Activated CD4-positive, alpha-beta T cell treated with anti-CD3 and anti-CD28 coated beads for 1 hour (primary cell): ENCODE measurements at regions not wholly inside any gene's neighbourhood (a gene's known extent, or its start where the extent isn't known, plus 50 kb on each side); places are given as distances from the start of the nearest gene placed in this dataset.

Experiments
- DNase-seq: peaks from one replicate; pipeline ENCODE4 v3.0.0-alpha.2; 2020

- no peak for DNase-seq
These were observed 383.9 kb downstream of the TLR4 start for GRCh38 chr9:118088090-118088489.

DNA sequence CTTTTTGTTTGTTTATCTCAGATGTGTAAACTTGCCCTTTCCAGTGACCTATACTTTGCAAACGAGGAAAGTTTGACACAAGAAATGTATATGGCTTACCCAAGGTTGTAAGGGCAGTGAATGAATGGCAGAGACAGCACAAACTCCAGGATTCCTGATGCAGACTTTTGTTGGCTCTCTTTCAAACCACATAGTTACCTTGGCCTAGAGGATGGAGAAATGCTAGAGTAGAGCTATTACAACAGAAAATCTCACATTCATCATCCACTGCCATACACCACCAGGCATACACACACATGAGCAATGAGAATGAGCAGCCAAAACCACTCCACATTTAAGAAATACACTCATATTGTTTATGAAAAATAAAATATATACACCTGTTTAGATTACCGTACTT is 387.0 kb downstream of the TLR4 start:
- no peak for DNase-seq

DNA sequence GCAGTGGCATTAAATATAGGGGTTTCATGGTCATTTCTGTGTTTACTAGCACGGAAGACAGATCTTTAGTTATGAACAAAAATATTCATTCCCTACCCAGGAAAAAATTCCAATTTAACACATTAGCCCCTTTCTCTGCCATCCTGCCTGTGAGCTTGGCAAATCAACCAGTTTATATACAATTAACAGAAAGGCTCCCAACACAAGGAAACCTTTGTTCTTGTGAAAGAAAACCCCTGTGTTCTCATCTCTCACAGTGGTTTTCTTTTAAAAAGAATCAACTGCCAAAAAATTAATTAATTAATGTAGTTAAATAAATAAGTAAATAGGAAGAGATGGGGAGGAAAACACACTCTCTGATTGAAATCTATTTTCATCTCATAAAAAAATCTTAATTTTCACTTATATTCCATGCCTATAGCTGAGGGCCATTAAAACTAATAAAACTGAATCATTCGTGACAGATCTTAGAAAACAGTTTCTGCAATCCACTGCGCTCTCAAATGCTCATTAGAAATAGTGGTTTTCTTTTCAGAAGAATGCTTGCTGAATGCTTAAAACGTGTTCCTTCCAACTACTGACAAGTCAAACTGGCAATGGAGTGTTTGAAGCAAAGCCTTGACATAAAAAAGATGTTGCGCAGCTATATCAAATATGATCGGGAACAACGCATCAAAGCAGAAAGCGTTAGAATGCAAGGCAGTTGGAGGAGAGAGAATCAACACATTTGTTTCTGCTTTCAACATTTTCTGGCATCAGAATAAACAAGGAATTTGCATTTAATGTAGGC is 387.7 kb downstream of the TLR4 start:
- no peak for DNase-seq

GRCh38 chr9:118094387-118094786 is 390.2 kb downstream of the TLR4 start:
- no peak for DNase-seq

DNA sequence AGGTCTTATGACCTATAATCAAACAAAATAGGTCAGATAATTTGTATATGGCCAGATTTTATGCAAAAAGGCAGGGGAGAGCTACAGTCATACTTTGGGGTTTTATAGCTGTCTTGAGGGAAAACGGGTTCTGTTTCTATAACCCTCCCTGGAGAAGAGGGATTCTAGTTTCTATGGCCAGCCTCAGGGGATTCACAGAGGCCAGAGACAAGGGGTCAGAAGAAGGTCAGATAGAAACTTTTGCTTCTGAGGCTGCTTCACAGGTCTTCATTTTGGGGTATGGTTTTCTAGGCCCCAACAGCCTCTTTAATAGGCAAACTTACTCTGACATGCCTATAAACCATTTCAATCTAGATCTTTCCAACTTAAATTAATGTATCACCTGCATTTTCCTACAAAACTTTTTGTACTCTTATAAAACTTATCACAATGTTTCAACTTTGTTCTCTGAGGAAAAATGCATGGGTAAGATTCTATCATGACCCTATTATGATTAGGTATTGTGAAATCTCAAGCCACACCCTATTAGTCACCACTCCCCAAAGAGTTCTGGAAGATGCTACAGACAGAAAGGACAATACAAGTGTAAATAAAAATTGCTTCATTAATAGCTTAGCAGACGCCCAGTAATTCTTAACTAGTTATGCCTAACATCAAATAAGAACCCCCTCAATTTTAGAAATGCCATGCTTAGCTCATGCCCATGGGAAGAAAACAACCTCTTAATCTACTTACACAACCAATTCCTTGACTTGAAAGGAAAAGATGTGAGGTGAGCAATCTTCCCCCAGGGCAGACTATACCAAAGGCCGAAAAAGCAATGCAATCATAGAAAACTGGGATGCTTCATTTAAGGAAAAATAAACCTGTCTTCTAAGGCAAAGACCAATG is 396.6 kb downstream of the TLR4 start:
- no peak for DNase-seq

GRCh38 chr9:118104363-118104762 is 400.2 kb downstream of the TLR4 start:
- DNase-seq = no peak

- no peak for DNase-seq
These were observed 404.8 kb downstream of the TLR4 start for GRCh38 chr9:118108971-118109370.

DNA sequence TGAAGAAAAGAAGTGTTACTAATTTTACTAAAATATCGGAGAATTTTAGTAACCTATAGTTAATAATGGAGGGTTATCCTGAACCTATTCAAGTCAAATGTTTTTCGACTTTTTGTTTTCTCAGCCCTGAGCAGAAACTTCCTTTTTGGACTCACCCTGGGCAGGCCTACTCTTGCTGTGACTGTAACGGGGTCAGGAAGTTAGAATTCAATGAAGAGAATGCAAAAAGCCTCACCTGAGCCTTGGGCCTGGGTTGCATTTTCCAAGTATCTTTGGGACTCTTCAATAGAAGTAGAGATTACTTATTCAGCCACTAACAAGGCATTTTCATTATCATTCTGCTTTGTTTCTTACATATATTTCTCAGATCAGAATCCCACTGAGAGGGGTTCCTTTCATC is 405.3 kb downstream of the TLR4 start:
- DNase-seq = no peak

- no peak for DNase-seq
These were observed 417.2 kb downstream of the TLR4 start for GRCh38 chr9:118121361-118121760.

DNA sequence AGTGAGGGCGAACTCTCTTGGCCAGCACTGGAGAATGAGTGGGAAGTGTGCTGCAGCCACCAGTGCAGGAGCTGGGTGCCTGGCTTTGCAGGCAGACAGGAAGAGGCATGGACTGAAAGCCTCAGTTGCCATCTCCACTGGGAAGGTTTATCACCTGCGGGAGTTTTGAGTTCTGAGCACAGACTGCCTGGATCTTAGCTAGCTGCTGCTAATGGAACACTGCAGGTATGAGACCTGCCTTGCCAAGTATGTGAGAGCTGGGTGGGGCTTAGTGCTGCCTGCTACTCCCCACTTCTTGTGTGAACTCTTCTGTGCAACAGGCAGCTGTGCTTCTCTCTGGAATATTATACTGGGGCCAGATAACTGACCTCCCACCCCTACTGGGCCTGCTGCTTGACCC is 424.1 kb downstream of the TLR4 start:
- DNase-seq = no peak

GRCh38 chr9:118129541-118129940 is 425.3 kb downstream of the TLR4 start:
- no peak for DNase-seq

GRCh38 chr9:118148990-118149389 is 444.8 kb downstream of the TLR4 start:
- DNase-seq = no peak

DNA sequence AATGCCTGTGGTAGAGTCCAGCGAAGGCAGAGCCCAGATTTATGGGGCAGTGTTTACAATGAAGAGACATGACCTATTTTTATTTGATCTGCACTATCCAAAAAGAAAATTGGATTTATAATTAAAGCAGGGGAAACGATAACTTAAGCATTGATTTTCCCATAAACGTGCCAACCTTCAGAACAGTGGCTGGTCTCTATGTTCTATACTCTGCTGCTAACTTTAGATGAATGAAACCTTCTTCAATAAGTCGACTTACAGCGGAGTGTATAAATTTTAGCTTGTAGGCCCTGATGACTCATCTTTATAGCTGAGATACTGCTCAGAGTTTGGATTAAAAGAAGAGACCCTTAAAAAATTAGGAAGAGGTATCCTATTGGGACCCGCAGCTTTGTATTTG is 452.6 kb downstream of the TLR4 start:
- no peak for DNase-seq

DNA sequence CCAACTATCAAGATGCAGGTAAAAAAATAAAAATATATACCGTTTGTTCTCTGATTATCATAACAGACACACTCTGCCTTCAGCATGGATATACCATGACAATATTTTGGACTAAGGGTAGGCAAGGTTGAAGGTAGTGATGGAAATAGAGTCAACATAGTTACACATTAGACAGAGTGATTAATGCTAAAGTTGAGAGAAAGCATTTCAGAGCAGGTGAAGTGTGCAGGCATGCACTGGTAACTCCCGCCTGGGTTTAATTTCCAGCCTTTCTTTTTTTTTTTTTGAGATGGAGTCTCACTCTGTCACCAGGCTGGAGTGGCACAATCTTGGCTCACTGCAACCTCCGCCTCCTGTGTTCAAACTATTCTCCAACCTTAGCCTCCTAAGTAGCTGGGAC is 458.5 kb downstream of the TLR4 start:
- DNase-seq = no peak

DNA sequence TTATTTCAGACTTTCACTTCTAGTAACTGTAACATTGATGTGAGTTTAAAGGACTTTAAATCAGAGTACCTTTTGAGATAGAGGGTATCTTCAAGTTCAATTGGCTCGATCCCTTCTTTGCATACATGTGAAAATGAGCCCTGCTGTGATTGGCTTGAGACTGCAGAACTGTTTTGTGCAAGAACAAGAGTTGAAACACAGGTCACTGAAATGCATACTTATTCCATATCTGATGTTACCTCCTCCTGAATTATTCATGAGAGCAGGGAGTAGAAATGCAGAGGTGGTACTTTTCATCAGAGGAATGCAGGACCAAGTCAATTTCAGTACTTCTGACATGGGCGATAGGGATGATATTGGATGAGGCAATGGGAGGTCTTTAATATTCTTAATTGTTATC is 459.5 kb downstream of the TLR4 start:
- no peak for DNase-seq

GRCh38 chr9:118165451-118165850 is 461.2 kb downstream of the TLR4 start:
- DNase-seq = no peak

DNA sequence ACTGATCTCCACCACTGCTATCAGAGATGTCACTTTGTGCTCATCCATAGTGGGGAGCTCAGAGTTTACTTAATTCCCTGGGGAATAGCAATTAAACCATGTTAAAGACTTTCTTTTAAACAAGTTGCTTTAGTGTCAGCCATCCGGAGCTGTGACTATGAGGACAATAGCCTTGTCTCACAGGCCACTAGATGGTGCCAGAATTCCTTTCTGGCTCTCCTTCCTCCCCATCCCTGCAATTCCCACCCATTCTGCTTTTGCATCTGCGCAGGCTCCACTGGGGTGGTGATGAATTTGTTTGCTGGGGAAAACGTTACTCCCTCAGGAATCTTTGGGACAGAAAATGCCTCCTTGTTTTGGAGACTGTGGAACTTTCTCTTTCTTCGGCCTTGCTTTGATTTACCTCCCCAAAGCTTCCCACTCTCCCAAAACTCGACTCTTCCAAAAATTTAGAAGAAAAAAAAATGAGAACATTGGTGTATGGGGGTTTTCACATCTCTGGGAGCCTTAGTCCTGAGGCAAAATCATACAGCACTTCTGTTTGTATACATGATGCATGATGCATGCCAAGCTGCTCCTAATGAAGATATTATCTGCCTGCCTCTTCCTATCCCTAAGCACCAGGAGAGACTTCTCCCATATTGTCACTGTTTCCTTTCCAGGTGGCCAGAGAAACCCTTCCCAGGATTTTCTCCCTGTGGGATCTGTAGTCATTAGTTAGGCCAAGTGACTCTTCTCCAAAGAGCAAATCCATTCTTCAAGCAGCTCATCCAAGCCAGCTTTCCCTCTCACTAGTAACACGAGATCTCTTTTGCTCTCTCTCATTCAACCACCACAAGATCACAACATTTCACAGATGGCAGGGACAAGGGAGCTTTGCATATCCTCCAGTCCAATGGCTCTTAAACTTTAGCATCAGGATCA is 466.1 kb downstream of the TLR4 start:
- no peak for DNase-seq

DNA sequence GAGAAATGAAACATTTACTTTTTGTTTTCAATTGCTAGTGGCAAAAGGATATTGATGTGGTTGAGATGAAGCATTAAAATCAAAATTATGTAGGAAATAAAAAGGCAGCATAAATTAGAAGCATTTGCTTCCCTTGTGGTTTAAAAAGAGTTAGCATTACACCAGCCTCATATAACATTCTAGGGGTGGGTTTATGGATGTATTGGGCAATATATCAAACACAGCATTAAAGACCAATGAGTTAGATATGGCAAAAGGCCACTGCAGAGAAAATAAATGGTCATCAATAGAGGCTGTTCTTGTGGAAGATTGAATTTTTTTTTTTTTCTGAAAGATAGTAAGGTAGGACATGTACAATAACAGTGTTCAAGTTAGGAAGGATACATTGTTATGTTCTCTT is 473.0 kb downstream of the TLR4 start:
- no peak for DNase-seq

DNA sequence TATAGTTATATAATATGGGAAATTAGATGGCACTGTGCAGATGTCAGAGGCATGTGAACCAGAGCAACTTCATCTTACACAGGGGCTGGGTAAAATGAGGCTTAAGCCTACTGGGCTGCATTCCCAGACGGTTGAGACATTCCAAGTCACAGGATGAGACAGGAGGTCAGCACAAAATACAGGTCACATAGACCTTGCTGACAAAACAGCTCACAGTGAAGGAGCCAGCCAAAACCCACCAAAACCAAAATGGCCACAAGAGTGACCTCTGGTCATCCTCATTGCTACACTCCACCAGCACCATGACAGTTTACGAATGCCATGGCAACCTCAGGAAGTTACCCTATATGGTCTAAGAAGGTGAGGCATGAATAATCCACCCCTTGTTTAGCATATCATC is 479.4 kb downstream of the TLR4 start:
- no peak for DNase-seq

GRCh38 chr9:118187408-118187807 is 483.2 kb downstream of the TLR4 start:
- no peak for DNase-seq

- DNase-seq = no peak
These were observed 485.4 kb downstream of the TLR4 start for GRCh38 chr9:118189615-118190014.

- DNase-seq = no peak
These were observed 488.6 kb downstream of the TLR4 start for GRCh38 chr9:118192807-118193206.

GRCh38 chr9:118209343-118209742 is 505.1 kb downstream of the TLR4 start:
- DNase-seq = no peak
